B cell (primary cell): ENCODE measurements at regions not wholly inside any gene's neighbourhood (a gene's known extent, or its start where the extent isn't known, plus 50 kb on each side); places are given as distances from the start of the nearest gene placed in this dataset.

Source experiments
- CTCF ChIP-seq: fragments of 200-600 bp; IDR thresholded peaks from one replicate; pipeline ENCODE4 v1.8.0; 2022; ENCODE audit warnings: antibody characterized with exemption, mild to moderate bottlenecking
- EZH2 ChIP-seq: IDR thresholded peaks from 2 replicates; pipeline ENCODE4 v1.6.1; 2012; ENCODE audit warnings: borderline replicate concordance, low read depth, mild to moderate bottlenecking, moderate library complexity, low read length; ENCODE audit not compliant: insufficient read depth, poor library complexity, severe bottlenecking

DNA sequence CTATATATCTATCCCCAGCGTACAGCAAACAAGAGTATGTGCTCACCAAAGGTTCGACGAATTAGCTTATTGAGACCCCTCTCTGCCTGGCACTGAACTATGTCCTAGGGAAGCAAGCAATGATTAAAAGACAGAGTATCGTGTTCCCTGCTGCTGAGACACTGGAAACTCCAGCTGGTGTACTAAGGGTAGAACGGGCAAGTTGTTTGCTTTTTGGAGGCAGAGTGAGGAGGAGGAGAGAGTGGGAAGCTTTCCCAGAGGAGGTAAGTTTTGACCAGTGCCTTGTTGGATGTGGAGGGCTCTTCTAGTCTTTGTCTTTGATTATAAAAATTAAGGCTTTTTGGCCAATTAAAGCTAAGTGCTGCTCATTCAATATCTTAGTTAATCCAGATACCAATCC lies 61.7 kb downstream of the PJA1 start:
- no peak for TF ChIP-seq CTCF
- TF ChIP-seq EZH2: no peak
